Effector memory CD8-positive, alpha-beta T cell (primary cell): ENCODE measurements at regions not wholly inside any gene's neighbourhood (a gene's known extent, or its start where the extent isn't known, plus 50 kb on each side); places are given as distances from the start of the nearest gene placed in this dataset.

ENCODE experiments used
- ATAC-seq: fragments of 150-1000 bp; cut with Tn5 transposase; replicated peaks from 2 replicates; pipeline ENCODE4 v1.10.0; 2021; ENCODE audit warnings: mild to moderate bottlenecking, moderate library complexity
- DNase-seq, 3 experiments: peaks; one replicate each; pipeline ENCODE4 v3.0.0; 2021
- H3K27ac Mint-ChIP-seq, 2 donors: one replicate each; pipeline ENCODE4 v1.8.0; 2022; ENCODE audit warnings: mild to moderate bottlenecking in 2 of 2, mixed read lengths in 2 of 2, moderate library complexity in 2 of 2
- H3K27me3 Mint-ChIP-seq, 2 donors: one replicate each; pipeline ENCODE4 v1.8.0; 2022; ENCODE audit warnings: mixed read lengths in 2 of 2
- H3K36me3 Mint-ChIP-seq: one replicate; pipeline ENCODE4 v1.8.0; 2022; ENCODE audit warnings: mild to moderate bottlenecking, moderate library complexity, mixed read lengths; ENCODE audit not compliant: insufficient read depth
- H3K4me1 Mint-ChIP-seq, 2 donors: one replicate each; pipeline ENCODE4 v1.8.0; 2022; ENCODE audit warnings: low read depth in 2 of 2, mixed read lengths in 2 of 2
- H3K4me3 Mint-ChIP-seq, 2 donors: one replicate each; pipeline ENCODE4 v1.8.0; 2022; ENCODE audit warnings: mild to moderate bottlenecking in 2 of 2, mixed read lengths in 2 of 2, moderate library complexity in 2 of 2
- H3K9me3 Mint-ChIP-seq, 2 donors: one replicate each; pipeline ENCODE4 v1.8.0; 2022; ENCODE audit warnings: mixed read lengths in 2 of 2

- DNase-seq (no peak), ATAC-seq (no peak)
- no peaks in the 10 kb centered on the region for H3K4me1 Mint-ChIP-seq
- no peaks in the 10 kb centered on the region for H3K36me3 Mint-ChIP-seq
- H3K27ac Mint-ChIP-seq, result no peak overlapping the region
- no peaks in the 10 kb centered on the region for H3K9me3 Mint-ChIP-seq
- H3K27me3 Mint-ChIP-seq, result peaks cover 6 to 32% of the 10 kb centered on the region in 2 donors
- no peak overlapping the region for H3K4me3 Mint-ChIP-seq
Observed at GRCh38 chr22:27378995-27379394, 422.6 kb downstream of the MN1 start.

- Mint-ChIP-seq H3K36me3 (no peaks in the 10 kb centered on the region), H3K4me1 (no peaks in the 10 kb centered on the region), H3K27ac (no peak overlapping the region)
Observed at GRCh38 chr22:27380855-27381254, 420.7 kb downstream of the MN1 start.

GRCh38 chr22:27381552-27381951 is 420.0 kb downstream of the MN1 start:
- H3K27me3 Mint-ChIP-seq, result peaks cover 10 to 43% of the 10 kb centered on the region in 2 donors
- H3K4me1 Mint-ChIP-seq, result no peaks in the 10 kb centered on the region
- ATAC-seq (no peak), DNase-seq (no peak)
- H3K27ac Mint-ChIP-seq, result peak overlapping the region in 1 of 2 donors; percentile 12
- no peak overlapping the region for H3K4me3 Mint-ChIP-seq
- no peaks in the 10 kb centered on the region for H3K9me3 Mint-ChIP-seq
- H3K36me3 Mint-ChIP-seq, result no peaks in the 10 kb centered on the region

More at GRCh38 chr22:27380855-27381254, 420.7 kb downstream of the MN1 start:
- H3K27me3 Mint-ChIP-seq, result peaks cover 8 to 41% of the 10 kb centered on the region in 2 donors
- DNase-seq (no peak), ATAC-seq (no peak)
- no peak overlapping the region for H3K4me3 Mint-ChIP-seq
- no peaks in the 10 kb centered on the region for H3K9me3 Mint-ChIP-seq

- no peak for DNase-seq
- ATAC-seq, result no peak
- no peaks in the 10 kb centered on the region for H3K4me1 Mint-ChIP-seq
- H3K36me3 Mint-ChIP-seq, result no peaks in the 10 kb centered on the region
- peaks cover 10 to 43% of the 10 kb centered on the region in 2 donors for H3K27me3 Mint-ChIP-seq
- H3K4me3 Mint-ChIP-seq, result no peak overlapping the region
- peak overlapping the region in 1 of 2 donors; percentile 12 for H3K27ac Mint-ChIP-seq
- H3K9me3 Mint-ChIP-seq, result no peaks in the 10 kb centered on the region
Observed at GRCh38 chr22:27381960-27382742, 419.4 kb downstream of the MN1 start.

- no peaks in the 10 kb centered on the region for H3K36me3 Mint-ChIP-seq
- H3K4me1 Mint-ChIP-seq, result no peaks in the 10 kb centered on the region
- DNase-seq (no peak), ATAC-seq (no peak)
- peaks cover 11 to 44% of the 10 kb centered on the region in 2 donors for H3K27me3 Mint-ChIP-seq
- no peak overlapping the region for H3K4me3 Mint-ChIP-seq
- H3K9me3 Mint-ChIP-seq, result no peaks in the 10 kb centered on the region
- no peak overlapping the region for H3K27ac Mint-ChIP-seq
Observed at GRCh38 chr22:27382947-27383346, 418.6 kb downstream of the MN1 start.

- no peaks in the 10 kb centered on the region for H3K9me3 Mint-ChIP-seq
- DNase-seq, result no peak
- no peaks in the 10 kb centered on the region for H3K36me3 Mint-ChIP-seq
- H3K27me3 Mint-ChIP-seq, result peaks cover 20 to 53% of the 10 kb centered on the region in 2 donors
- no peak for ATAC-seq
- H3K4me1 Mint-ChIP-seq, result no peaks in the 10 kb centered on the region
- H3K4me3 Mint-ChIP-seq, result no peak overlapping the region
- H3K27ac Mint-ChIP-seq, result no peak overlapping the region
Observed at GRCh38 chr22:27383896-27384295, 417.7 kb downstream of the MN1 start.

GRCh38 chr22:27385261-27385998 is 416.1 kb downstream of the MN1 start:
- Mint-ChIP-seq H3K9me3 (no peaks in the 10 kb centered on the region), H3K4me3 (no peak overlapping the region), H3K36me3 (peaks cover 1% of the 10 kb centered on the region), H3K27ac (no peak overlapping the region), H3K4me1 (no peaks in the 10 kb centered on the region), H3K27me3 (peaks cover 24 to 52% of the 10 kb centered on the region in 2 donors)
- ATAC-seq, result no peak
- no peak for DNase-seq

GRCh38 chr22:27386186-27386585 is 415.4 kb downstream of the MN1 start:
- H3K27ac Mint-ChIP-seq, result no peak overlapping the region
- H3K27me3 Mint-ChIP-seq, result peaks cover 27 to 55% of the 10 kb centered on the region in 2 donors
- peaks cover 3% of the 10 kb centered on the region for H3K36me3 Mint-ChIP-seq
- no peak overlapping the region for H3K4me3 Mint-ChIP-seq
- ATAC-seq (no peak), DNase-seq (no peak)
- no peaks in the 10 kb centered on the region for H3K9me3 Mint-ChIP-seq
- H3K4me1 Mint-ChIP-seq, result no peaks in the 10 kb centered on the region

GRCh38 chr22:27387561-27387960 is 414.0 kb downstream of the MN1 start:
- peaks cover 27 to 43% of the 10 kb centered on the region in 2 donors for H3K27me3 Mint-ChIP-seq
- H3K4me1 Mint-ChIP-seq, result no peaks in the 10 kb centered on the region
- H3K36me3 Mint-ChIP-seq, result peaks cover 3% of the 10 kb centered on the region
- no peak overlapping the region for H3K27ac Mint-ChIP-seq
- no peak for ATAC-seq
- no peak for DNase-seq
- H3K4me3 Mint-ChIP-seq, result no peak overlapping the region
- H3K9me3 Mint-ChIP-seq, result no peaks in the 10 kb centered on the region

GRCh38 chr22:27388090-27388600 is 413.4 kb downstream of the MN1 start:
- H3K27ac Mint-ChIP-seq, result no peak overlapping the region
- no peak overlapping the region for H3K4me3 Mint-ChIP-seq
- ATAC-seq, result no peak
- H3K9me3 Mint-ChIP-seq, result no peaks in the 10 kb centered on the region
- no peaks in the 10 kb centered on the region for H3K4me1 Mint-ChIP-seq
- H3K36me3 Mint-ChIP-seq, result peaks cover 3% of the 10 kb centered on the region
- DNase-seq, result no peak
- H3K27me3 Mint-ChIP-seq, result peaks cover 27 to 43% of the 10 kb centered on the region in 2 donors

GRCh38 chr22:27389727-27390075 is 411.9 kb downstream of the MN1 start:
- DNase-seq (no peak), ATAC-seq (no peak)
- Mint-ChIP-seq H3K4me1 (no peaks in the 10 kb centered on the region), H3K4me3 (no peak overlapping the region), H3K9me3 (peaks cover 2 to 4% of the 10 kb centered on the region in 2 donors), H3K27ac (no peak overlapping the region), H3K36me3 (peaks cover 3% of the 10 kb centered on the region), H3K27me3 (peaks cover 29 to 40% of the 10 kb centered on the region in 2 donors)

- H3K9me3 Mint-ChIP-seq, result peaks cover 4 to 10% of the 10 kb centered on the region in 2 donors
- no peak overlapping the region for H3K4me3 Mint-ChIP-seq
- ATAC-seq (no peak), DNase-seq (no peak)
- no peak overlapping the region for H3K27ac Mint-ChIP-seq
- no peaks in the 10 kb centered on the region for H3K4me1 Mint-ChIP-seq
- peaks cover 3% of the 10 kb centered on the region for H3K36me3 Mint-ChIP-seq
- peaks cover 24 to 25% of the 10 kb centered on the region in 2 donors for H3K27me3 Mint-ChIP-seq
Observed at GRCh38 chr22:27391092-27391770, 410.3 kb downstream of the MN1 start.

GRCh38 chr22:27393371-27393770 is 408.2 kb downstream of the MN1 start:
- no peaks in the 10 kb centered on the region for H3K4me1 Mint-ChIP-seq
- peaks cover 18 to 20% of the 10 kb centered on the region in 2 donors for H3K27me3 Mint-ChIP-seq
- peaks cover 4 to 10% of the 10 kb centered on the region in 2 donors for H3K9me3 Mint-ChIP-seq
- DNase-seq, result no peak
- H3K27ac Mint-ChIP-seq, result no peak overlapping the region
- H3K36me3 Mint-ChIP-seq, result peaks cover 3% of the 10 kb centered on the region
- ATAC-seq, result no peak
- H3K4me3 Mint-ChIP-seq, result no peak overlapping the region
